GM19035 (cell line): ENCODE measurements at regions not wholly inside any gene's neighbourhood (a gene's known extent, or its start where the extent isn't known, plus 50 kb on each side); places are given as distances from the start of the nearest gene placed in this dataset.
"Not testable (repeated sequence)": the region's sequence is repeated elsewhere in the genome, so short reads cannot be mapped to it uniquely, and the experiment has no call there.

ENCODE experiments used
- ATAC-seq: cut with Tn5 transposase; IDR thresholded peaks from one replicate; pipeline ENCODE4 v1.9.1; 2021; ENCODE audit not compliant: unreplicated experiment

DNA sequence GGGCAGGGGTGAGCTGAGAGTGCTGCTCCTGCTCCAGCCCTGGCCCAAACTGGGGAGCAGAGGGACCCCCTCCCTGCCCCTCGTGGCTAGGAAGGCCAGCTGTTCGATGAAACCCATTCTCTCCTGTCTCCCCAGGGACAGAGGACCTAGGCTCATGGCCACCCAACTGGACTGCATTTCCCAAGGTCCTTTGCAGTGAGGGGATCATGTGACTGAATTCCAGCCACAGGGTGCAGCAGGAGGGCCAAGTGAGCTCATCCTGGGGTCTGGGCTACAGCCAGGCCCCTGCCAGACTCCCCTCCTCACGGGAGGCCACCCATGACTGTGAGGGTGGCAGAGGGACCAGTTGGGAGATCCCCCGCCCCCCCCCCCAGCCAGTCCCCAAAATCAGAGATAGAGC lies 777.6 kb downstream of the TBC1D22A start:
- no peak for ATAC-seq

DNA sequence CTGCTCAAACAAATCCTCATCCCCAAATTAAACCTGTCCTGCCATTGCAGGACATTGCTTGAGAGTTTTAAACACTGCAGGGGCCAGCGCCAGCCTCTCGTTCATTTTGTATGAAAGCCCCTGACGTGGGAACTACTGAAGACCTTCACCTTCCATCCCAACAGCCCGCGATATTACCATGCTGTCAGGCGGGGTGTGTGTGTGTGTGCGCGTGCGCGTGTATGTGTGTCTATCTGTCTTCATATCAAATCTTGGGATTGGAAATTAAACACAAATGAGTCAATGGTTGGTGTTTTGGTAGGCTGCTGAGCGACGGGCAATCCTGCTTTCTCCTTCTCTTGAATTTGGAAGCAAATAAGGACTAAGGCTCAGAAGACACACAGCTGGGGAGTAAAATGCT lies 776.9 kb downstream of the TBC1D22A start:
- ATAC-seq, result no peak

DNA sequence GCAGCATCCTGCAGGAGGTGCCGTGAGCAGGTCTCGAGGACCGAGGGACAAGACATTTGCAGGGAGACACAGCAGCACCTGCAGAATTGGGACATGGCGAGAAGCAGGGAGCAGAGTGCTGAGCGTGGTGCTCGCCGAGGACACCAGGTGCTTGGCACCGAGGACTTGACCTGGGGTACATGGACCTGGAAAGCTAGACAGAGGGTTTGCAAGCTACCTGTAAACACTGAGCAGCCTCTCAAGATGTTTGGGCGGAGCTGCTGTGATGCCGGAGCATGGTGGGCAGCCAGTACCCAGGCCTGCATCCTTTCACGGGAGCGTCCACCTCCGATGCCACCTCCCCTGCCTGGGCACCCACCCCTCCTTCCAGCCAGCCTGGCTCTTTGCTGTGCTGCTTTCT lies 773.2 kb downstream of the TBC1D22A start:
- no peak for ATAC-seq

GRCh38 chr22:47534804-47535410 lies 772.5 kb downstream of the TBC1D22A start:
- no peak for ATAC-seq

- ATAC-seq, result no peak
Observed at GRCh38 chr22:47533961-47534803, 771.7 kb downstream of the TBC1D22A start.

GRCh38 chr22:47517062-47517461 lies 754.6 kb downstream of the TBC1D22A start:
- no peak for ATAC-seq

DNA sequence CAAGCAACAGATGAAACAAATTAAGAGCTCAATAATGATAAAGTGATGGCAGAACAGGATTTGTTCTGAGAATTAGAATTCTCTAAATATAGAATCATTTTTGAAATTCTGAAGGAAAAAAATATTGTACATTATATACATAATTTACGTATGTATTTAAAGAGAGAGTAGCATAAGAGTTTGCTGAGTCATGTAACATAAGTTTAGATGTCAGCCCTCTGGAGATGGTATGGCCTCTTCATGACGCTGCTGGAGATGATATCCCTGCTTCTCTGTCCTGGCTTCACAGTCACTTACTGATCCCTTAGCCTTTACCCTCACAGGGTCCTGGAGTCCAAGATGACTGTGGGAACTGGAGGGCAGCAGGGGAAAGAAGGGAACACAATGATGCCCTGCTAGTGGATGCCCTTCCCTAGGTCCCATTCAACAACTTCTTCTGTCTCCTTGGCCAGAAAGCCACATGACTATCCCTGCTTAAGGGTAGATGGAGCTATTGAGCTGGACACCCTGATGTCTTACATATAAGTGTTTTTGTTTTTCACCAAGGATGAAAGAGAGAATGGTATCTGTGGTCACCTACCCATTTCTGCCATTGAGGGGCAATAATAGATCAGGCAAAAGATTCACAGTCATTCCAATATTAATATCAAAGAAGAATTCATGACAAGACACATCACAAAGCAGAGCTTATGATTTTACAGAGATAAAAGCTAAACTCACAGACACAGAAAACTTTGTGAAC lies 753.1 kb downstream of the TBC1D22A start:
- no peak for ATAC-seq

GRCh38 chr22:47512617-47513016 lies 750.2 kb downstream of the TBC1D22A start:
- no peak for ATAC-seq

DNA sequence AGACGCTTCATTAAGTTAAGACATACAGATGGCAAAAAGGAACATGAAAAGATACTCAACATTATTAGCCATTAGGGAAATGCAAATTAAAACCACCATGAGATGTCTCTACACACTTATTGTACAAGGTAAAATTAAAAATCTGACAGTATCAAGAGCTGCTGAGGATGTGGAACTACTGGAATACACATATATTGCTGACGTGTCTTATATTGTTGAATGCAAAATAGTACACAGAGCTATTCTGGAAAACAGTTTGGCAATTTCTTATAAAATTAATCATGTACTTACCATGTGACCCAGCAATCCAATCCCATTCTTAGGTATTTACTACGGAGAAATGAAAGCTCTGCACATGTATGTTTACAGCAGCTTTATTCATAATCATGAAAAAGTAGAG lies 742.5 kb downstream of the TBC1D22A start:
- ATAC-seq, result no peak

GRCh38 chr22:47498969-47499495 lies 736.6 kb downstream of the TBC1D22A start:
- no peak for ATAC-seq

GRCh38 chr22:47497666-47498065 lies 735.2 kb downstream of the TBC1D22A start:
- ATAC-seq, result no peak

DNA sequence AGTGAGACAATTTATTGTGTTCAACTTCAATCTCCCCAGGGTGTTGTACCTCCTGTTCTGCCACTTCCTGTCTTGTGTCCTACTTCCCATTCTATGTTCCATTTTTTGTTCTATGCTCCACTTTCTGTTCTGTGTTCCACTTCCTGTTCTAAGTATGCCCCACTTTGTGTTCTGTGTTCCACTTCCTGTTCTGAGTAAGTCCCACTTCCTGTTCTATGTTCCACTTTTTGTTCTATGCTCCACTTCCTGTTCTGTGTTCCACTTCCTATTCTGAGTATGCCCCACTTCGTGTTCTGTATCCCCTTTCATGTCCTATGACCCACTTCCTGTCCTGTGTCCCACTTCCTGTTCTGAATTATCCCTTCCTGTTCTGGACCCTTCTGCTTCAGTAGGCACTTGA lies 732.7 kb downstream of the TBC1D22A start:
- ATAC-seq, result no peak

- ATAC-seq, result not testable (repeated sequence)
Observed at GRCh38 chr22:47488131-47488530, 725.7 kb downstream of the TBC1D22A start.

- ATAC-seq, result no peak
Observed at GRCh38 chr22:47486569-47487312, 724.3 kb downstream of the TBC1D22A start.

- ATAC-seq, result no peak
Observed at GRCh38 chr22:47484960-47485569, 722.6 kb downstream of the TBC1D22A start.

- no peak for ATAC-seq
Observed at GRCh38 chr22:47476231-47476630, 713.8 kb downstream of the TBC1D22A start.

DNA sequence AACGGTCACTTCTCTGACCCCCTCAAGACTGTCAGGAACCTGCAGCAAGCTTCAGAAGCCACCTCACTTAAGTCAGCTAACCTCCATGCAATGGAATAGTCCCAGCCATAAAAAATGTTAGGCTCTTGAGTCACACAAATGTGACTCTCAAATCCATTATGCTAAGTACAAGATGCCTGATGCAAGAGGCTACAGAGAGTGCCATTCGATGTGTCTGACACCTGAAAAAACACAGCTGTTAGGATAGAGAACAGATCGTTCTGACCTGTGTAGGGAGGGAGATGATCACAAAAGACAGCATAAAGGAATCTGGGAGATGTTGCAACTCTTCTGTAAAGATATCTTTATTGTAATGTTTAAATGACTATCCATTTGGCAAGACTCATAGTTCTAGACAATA lies 712.4 kb downstream of the TBC1D22A start:
- ATAC-seq, result no peak

- no peak for ATAC-seq
Observed at GRCh38 chr22:47474464-47474863, 712.0 kb downstream of the TBC1D22A start.

- no peak for ATAC-seq
Observed at GRCh38 chr22:47472636-47473035, 710.2 kb downstream of the TBC1D22A start.

GRCh38 chr22:47471406-47471805 lies 709.0 kb downstream of the TBC1D22A start:
- ATAC-seq, result no peak
